HG02798 (cell line): ENCODE measurements at regions not wholly inside any gene's neighbourhood (a gene's known extent, or its start where the extent isn't known, plus 50 kb on each side); places are given as distances from the start of the nearest gene placed in this dataset.

ENCODE experiments used
- ATAC-seq: cut with Tn5 transposase; IDR thresholded peaks from one replicate; pipeline ENCODE4 v1.9.1; 2021; ENCODE audit warnings: mild to moderate bottlenecking; ENCODE audit not compliant: unreplicated experiment, poor library complexity

DNA sequence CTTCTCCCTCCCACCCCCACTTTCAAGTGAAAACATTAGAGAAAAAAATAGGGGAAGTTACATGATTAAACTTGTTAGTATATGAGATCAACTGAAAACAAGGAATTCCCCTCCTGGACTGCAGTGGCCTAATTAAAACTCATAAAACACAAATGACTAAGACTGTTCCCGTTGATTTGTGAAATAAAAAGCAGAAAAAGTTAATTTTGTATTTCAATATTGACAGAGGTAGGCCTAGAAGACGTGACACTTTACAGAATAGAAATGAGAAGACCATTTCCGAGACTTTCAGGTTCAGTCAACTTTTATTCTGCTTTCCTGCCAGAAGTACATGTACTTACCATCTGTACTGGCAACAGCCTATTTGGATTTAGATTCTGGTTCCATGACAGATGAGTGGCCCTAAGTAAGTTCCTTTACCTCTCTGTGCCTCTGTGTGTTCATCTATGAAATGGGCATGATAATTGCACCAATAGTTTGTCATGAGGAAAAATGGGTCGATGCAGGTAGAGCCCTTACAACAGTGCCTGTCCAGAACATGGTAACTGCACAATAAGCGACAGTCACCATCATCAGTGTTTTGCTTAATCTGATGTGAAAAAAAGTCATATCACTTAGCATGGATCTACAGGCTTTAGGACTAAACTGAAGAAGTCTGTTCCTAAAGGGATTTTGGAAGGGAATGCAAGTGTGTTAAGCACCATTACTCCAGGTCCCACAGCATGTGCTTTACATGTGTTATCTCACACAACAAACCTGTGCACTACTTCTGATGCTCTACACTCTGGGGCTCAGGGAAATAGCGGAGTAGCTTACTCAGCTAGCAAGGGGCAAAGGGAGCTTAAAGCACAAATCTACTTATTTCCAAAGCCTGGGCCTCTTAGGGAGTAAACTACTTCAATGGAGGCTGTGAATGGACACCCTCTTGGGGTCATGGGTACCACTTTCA, 562.3 kb upstream of the DIPK2B start:
- no peak for ATAC-seq

DNA sequence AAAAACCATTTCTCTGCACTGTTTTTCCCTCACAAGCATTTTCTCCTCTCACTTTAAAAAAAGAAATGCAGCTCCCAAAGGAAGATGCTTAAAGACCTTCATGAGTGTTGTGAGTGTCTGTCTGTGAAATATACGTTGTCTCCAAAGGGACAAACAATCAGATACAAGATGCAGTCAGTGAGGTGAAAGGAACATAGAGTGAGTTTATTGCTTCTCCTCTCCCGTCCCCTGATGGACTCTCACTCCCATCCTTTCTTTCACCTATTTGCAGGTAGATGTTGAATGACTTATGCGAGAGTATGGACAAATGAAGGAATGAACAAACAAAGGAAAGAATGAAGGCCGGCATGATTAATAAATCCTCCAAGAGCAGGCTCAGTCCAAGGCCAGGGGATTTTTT, 561.2 kb upstream of the DIPK2B start:
- no peak for ATAC-seq

DNA sequence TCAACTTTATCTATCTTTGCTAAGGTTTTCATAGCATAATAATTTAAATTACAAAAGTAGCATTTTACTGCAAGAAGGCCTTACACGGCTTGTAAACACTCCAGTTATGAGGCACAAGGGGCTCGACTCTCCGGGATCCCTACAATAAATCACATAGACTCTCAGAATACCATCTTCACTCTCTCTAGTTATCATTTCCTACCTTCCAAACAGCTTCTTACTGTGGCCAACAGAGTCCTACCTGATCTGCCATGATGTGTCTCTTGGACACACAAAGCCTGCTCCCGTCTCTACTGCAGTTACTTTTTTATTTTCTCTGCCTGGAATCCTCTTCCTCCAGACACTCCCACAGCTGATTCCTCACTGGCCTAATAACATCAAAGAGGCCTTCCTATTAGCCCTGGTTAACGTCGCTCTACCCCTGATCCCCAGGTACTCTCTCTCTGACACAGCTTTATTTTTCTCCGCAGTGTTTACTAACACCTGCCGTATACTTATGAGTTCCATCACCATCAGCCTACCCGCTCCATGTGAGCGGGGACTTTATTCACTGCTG, 559.6 kb upstream of the DIPK2B start:
- no peak for ATAC-seq

DNA sequence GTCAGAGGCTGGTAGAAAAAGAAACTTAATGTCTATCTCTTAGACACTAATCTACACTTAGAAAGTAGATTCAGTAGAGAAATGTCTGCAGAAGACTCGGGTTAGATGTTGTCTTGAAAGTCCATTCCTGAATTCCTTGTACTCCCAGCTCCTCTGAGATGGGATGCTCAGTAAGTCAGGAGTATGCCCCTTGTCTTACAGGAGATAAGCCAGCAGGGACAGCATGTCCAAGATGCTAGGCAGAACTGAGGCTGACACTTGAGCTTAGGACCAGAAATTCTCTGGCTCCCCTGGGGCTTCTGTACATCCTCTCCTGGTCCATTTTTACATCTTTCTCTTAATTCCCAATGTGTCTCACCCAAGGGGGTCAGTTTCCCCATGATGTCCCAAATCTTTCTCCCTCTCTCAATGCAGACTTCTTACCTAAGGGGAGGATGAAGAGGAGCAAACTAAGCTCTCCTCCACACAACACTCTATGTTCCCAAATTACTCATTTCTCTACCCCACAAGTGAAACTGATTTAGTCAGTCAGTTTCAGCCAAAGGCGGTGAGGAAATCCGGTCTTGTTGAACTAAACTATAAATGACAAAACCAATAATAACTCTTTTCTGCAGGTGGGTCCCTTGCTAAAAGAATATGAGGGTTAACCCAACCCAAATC, 558.2 kb upstream of the DIPK2B start:
- peak; percentile 77 for ATAC-seq

DNA sequence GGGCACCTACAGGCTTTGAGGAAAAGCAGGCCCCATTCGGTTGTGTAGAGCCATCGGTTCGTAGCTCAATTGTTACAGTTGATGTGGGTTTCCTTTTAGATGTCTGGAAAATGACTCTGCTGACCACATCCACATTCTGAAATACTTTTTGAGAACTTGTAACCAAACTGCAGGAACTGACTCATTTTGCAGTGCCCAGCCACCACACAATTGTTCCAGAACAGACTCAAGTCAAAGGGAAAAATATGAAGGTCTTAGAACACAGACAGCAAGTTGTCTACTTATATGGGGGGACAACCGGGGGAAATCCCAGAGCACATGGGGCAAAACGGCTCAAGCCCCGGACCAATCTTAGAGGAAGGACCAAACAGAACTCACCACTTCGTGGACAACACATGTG, 557.6 kb upstream of the DIPK2B start:
- ATAC-seq, result peak; percentile 35

DNA sequence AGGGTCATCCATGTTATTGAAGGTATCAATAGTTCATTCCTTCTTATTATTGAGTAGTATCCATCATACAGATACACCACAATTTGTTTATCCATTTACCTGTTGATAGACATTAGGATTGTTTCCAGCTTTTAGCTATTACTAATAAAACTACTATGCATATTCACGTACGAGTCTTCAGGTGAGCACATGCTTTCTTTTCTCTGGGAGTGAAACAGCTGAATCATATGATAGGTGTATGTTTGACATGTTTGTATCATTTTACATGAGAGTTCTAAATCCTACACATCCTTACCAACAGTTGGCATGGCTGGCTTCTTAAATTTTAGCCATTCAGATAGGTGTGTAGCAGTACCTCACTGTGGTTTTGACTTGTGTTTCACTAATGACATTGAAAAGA, 556.6 kb upstream of the DIPK2B start:
- no peak for ATAC-seq

DNA sequence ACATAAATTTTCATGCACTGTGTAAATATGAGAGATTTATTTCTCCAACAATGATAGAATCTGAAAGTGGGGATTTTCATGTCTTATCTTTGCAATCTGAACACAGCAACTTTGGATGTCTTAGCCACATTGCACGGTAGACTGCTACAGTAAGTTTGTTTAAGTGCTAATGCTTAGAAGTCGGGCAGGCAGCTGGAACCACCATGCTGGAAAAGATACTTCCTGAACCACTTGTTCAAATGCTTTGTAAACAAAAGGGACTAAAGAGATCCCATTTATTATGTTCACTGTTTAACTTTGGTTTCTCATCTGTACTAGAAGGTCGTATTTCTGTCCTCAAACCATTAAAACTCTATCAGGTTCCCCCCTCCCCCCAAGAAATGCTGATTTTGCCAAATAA, 555.9 kb upstream of the DIPK2B start:
- no peak for ATAC-seq

DNA sequence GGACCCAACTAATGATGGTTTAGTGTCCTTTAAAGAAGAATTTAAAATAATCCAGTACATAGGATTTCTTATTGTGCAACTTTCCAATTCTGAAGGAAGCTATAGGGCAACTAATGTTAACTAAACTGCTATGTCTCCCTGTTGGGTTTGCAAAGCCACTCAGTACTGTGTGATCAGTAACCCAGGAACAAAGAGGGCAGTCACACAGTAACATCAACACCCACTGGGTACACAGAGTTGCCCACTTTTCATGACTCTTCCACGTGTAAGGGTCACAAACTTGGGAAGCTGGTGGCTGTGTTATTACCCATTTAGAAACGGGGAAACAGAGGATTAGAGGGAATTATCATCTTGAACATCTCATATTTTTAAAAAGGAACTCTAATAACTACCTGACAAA, 555.0 kb upstream of the DIPK2B start:
- ATAC-seq, result no peak

DNA sequence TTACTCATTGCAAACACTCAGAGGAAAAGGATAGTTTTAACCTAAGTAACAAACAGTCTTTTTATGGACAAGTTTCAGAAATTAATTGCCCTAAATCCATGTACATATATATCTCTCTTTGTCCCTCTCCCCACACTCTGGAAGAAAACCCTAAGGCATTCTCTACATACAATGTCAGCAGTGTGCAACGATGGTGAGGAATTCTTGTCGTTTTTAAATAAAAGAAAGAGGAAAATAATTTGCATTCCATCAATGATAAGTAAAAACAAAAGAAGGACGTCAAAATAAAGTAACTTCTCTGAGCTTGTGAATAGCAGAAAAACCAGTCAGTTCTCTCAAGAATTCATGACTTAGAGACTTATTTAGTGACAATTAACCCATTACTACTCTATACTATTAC, 550.5 kb upstream of the DIPK2B start:
- no peak for ATAC-seq

DNA sequence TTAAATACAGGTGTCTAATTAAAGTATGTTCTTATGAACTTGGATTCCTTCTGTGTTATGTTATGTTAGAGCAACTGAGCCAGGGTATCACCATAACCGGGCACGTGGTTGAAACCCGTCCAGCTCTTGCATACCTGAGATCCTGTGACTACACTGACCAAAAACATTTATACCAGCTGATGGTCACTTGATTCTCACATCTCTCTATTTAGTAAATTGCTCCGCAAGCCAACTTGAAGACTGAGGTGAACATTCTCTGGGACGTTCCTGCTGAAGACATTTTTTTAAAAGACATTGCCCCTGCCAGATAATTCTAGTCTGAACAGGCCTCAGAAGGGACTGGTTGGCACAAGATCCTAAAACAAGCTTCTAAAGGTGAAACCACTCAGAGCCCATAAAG, 550.0 kb upstream of the DIPK2B start:
- no peak for ATAC-seq

DNA sequence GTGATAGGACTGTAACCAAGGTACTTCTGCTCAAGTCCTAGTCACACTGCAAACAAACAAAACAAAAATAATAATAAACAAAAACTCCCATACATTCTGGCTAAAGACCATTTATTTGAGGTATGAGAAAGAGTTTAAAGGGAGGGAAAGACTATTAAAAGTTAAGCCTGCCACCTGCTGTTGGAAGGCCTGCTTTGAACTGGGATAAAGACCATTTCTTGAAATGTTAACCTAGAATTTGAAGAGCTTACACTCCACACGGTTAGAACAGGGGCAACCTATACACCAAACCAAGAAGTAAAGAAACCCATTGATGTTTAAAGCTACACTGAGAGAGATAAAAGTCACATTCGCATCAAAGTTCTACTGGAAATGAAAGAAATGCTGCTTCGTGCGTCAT, 548.7 kb upstream of the DIPK2B start:
- no peak for ATAC-seq

DNA sequence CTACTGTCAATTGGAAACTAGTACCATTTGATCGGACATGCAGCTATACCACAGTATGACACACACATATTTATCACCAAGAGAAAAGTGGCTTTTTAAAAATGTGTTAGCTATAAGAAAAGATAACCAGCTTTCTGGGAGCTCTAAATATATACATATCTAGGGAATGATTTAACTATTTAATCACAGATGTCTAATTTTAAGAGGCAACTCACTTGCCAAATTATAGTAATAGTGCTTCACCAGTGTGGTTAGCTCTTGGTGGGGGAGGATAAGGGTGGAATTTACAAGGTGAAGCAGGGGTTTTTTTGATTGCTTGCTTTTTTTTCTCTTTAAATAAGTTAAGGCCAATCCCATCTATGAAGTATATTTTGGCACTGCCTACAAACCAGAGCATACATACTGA, 547.7 kb upstream of the DIPK2B start:
- no peak for ATAC-seq

DNA sequence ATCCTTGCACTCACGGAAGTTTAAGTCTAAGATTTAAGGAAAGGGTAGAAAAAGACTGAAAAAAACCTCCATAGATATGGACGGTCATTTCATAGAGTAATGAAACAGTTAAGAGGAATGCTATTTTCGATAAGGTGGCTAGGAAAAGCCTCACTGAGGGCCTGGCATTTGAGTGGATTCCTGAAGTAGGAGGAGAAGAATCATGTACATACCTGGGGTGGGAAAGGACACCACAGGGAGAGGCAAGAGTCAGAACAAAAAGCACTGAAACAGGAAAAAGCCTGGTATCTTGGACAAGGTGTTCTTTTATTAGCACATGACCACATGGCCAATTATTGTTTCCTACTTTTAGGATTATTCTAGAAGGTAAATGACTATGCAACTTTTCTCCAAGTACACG, 547.2 kb upstream of the DIPK2B start:
- no peak for ATAC-seq

DNA sequence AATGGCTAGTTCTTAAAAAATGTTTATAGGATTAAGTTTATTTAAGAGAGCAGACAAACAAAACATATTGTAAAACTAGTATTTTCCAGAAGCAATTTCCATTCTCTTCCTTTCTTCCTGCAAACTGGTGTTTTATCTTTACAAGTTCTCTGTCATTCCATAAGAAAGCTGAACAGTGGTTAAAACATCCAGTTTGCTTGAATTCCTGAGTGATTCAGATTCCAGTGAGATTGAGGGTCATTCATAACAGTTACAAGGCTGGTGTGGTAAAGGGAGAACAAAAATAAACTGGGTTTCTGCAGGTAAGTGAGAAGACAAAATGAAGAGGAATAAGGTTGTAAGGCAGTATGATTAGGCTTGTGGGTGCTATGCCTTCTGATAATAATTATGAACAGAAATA, 544.8 kb upstream of the DIPK2B start:
- ATAC-seq, result no peak

DNA sequence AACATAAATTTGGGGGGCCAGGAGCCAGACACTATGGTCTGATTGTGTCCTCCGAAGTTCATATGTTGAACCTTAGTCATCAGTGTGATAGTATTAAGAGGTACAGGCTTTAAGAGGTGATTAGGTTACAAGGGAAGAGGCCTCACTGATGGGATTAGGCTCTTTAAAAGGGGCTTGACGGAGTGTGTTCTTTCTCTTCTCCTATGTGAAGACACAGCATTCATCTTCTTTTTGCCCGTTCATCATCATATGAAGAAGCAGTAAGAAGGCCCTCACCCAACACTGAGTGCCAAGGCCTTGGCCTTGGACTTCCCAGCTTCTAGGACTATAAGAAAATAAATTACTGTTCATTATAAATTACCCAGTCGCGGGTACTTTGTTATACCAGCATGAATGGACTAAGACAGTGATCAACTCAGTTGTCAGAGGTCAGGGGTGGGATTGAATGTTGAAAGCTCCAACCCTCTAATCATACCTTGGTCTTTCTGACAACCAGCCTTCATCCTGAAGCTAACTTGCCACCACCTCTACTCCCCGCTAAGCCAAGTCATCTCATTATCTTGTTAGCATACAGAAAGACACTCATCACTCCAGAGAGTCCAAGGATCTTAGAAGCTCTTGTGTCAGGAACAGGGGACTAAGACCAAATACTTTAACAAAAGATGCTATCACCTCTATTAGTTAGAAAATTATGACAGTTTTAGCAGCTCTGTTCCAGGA, 543.4 kb upstream of the DIPK2B start:
- no peak for ATAC-seq

DNA sequence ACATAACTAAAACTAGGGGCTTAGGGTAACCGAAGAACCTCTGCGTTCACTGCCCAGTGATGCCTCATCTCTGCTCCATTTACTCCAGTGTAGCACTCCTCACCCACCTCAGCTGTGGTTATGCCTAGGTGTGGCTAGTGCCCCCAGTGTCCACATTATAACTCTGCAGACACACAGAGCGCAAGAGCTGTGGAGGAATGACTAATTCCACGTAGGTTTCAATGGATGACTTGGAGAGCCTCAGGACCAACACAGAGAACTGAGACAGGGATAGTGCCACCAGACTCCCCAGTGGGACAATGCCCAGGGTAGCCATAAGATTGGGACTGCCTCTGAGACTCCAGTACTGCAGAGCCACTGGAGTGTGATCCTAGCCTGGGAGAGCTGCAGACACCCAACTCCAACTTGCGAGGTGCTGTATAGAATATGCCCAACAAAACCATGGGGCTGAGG, 542.4 kb upstream of the DIPK2B start:
- peak; percentile 46 for ATAC-seq

DNA sequence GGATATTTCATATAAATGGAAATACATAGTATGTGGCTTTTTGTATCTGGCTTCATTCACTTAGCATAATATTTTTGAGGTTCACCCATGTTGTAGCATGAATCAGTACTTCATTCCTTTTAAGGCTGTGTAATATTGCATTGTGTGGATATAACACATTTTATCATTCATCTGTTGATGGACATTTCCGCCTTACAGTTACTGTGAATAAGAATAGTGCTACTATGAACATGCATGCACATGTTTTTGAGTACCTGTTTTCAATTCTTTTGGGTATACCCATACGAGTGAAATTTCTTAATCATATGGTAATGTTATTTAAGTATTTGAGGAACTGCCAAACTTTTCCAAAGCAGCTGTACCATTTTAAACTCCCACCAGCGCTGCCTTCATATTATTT, 539.6 kb upstream of the DIPK2B start:
- ATAC-seq, result no peak

DNA sequence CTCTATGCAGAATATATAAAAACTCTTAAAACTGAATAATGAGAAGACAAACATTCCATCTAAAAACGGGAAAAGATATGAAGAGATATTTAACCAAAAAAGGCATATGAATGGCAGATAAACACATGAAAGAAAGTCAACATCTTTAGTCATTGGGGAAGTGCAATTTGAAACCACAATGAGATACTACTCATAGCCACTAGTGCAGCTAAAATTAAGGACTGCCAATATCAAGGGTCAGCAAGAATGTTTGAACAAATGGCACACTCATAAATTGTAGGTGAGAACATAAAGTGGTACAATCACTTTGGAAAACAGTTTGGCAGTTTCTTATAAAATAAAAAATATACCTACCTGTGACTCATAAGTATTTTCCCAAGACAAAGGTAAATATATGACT, 534.9 kb upstream of the DIPK2B start:
- no peak for ATAC-seq

DNA sequence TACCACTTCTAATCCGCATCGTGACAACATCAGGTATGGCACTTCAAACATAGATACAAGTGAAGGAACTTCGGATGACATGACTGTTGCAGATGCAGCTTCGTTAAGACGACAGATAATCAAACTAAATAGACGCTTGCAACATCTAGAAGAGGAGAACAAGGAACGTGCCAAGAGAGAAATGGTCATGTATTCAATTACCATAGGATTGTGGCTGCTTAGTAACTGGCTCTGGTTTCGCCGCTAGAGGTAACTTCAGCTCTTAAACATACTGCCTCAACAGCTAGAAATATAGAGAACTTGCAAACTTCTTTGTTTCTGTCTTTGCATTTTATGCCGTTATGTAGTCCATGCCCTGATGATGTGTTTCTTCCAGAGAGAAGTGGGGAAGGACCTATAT, 530.8 kb upstream of the DIPK2B start:
- ATAC-seq, result no peak

DNA sequence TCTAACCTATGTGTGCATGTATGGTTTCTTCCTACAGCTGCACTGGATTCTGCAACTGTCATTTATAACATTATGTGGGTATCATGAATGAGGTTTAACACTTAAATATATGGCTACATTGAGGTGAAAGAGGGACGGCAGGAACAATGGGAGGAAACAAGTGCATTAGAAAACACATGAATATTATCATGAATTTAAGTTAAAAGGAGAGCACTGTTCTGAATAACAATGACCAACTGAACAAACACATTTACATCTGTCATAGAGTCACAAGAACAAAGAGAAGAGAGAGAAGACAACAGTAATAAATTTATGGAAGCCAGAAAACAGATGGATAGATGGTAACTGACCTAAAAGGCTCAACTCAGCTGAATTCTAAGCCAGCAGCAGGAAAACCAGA, 527.1 kb upstream of the DIPK2B start:
- no peak for ATAC-seq

DNA sequence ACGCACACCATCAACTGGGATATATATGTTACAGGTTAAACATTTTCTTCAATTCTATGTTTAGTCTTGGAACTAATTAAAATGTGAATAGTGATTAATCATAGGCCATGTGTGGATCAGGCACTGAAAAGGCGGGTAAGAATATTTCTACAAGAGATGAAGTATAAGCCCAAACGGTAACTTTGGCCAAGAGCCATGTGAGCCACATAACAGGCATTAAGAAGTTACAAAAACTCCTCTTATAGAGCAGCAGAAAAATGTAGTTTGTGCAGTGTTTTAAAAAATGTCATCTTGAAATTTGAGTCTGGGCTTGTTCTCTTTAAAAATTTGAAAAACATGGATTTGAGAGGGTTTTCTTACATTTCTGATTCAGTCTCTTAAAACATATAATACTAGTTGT, 521.8 kb upstream of the DIPK2B start:
- ATAC-seq, result no peak
